CD4-positive, alpha-beta T cell (primary cell): ENCODE measurements at regions not wholly inside any gene's neighbourhood (a gene's known extent, or its start where the extent isn't known, plus 50 kb on each side); places are given as distances from the start of the nearest gene placed in this dataset.
"Not testable (repeated sequence)": the region's sequence is repeated elsewhere in the genome, so short reads cannot be mapped to it uniquely, and the experiment has no call there.

ENCODE experiments used
- ATAC-seq: fragments of 200-7000 bp; cut with Tn5 transposase; one replicate; pipeline ENCODE4 v1.10.0; 2022; ENCODE audit warnings: mild to moderate bottlenecking; ENCODE audit not compliant: poor library complexity
- CTCF ChIA-PET: fragments of 350-600 bp; sonication (Branson Sonifier 250); formaldehyde crosslinking; loops from one replicate; lab custom pipeline; 2021; ENCODE audit warnings: antibody characterized with exemption, inconsistent platforms; lab: Charles Lee
- POLR2A ChIA-PET: fragments of 350-600 bp; sonication (Branson Sonifier 250); formaldehyde crosslinking; loops from one replicate; lab custom pipeline; 2021; ENCODE audit warnings: antibody characterized with exemption, inconsistent platforms; lab: Charles Lee
- DNase-seq, 14 experiments: peaks; one replicate each; pipeline ENCODE4 v3.0.0-alpha.2; 2013 to 2020; ENCODE audit warnings: mixed read lengths in 2 of 14
- H3K27ac ChIP-seq, 2 donors: one replicate each; pipeline versions ENCODE4 v1.5.1 to v1.7.0; 2013; ENCODE audit warnings: low read length in 2 of 2, low read depth in 1 of 2, mild to moderate bottlenecking in 1 of 2
- H3K27me3 ChIP-seq, 2 experiments: 1 replicate in 1 of 2; 2 replicates in 1 of 2; pipeline versions ENCODE4 v1.6.1 to v1.7.0; 2013; ENCODE audit warnings: low read length in 2 of 2, control low read depth in 1 of 2, mild to moderate bottlenecking in 1 of 2, moderate library complexity in 1 of 2; ENCODE audit not compliant: insufficient read depth in 2 of 2, control insufficient read depth in 1 of 2
- H3K36me3 ChIP-seq: one replicate; pipeline ENCODE4 v1.6.1; 2013; ENCODE audit warnings: low read length, control low read depth; ENCODE audit not compliant: insufficient read depth
- H3K4me1 ChIP-seq: one replicate; pipeline ENCODE4 v1.6.1; 2013; ENCODE audit warnings: low read length, control low read depth; ENCODE audit not compliant: insufficient read depth
- H3K4me3 ChIP-seq: one replicate; pipeline ENCODE4 v1.5.1; 2013; ENCODE audit warnings: mild to moderate bottlenecking, low read length, moderate library complexity
- H3K9me3 ChIP-seq, 2 experiments: 1 replicate in 1 of 2; 2 replicates in 1 of 2; pipeline versions ENCODE4 v1.6.1 to v1.7.0; 2013; ENCODE audit warnings: low read length in 2 of 2, mild to moderate bottlenecking in 2 of 2, control low read depth in 1 of 2, moderate library complexity in 1 of 2; ENCODE audit not compliant: control insufficient read depth in 1 of 2, insufficient read depth in 1 of 2
- H3K27ac Mint-ChIP-seq: one replicate; pipeline ENCODE4 v1.8.0; 2020; ENCODE audit warnings: mixed read lengths
- H3K27me3 Mint-ChIP-seq: one replicate; pipeline ENCODE4 v1.8.0; 2021; ENCODE audit warnings: mixed read lengths
- H3K36me3 Mint-ChIP-seq: one replicate; pipeline ENCODE4 v1.8.0; 2021; ENCODE audit warnings: low read depth, mixed read lengths
- H3K4me1 Mint-ChIP-seq: one replicate; pipeline ENCODE4 v1.8.0; 2021; ENCODE audit warnings: low read depth, mixed read lengths
- H3K4me3 Mint-ChIP-seq: one replicate; pipeline ENCODE4 v1.8.0; 2020; ENCODE audit warnings: mild to moderate bottlenecking, mixed read lengths
- H3K9me3 Mint-ChIP-seq: one replicate; pipeline ENCODE4 v1.8.0; 2020; ENCODE audit warnings: mixed read lengths
- intact Hi-C, 2 experiments: fragments of 100-400 bp; cut with DNase I in 1 of 2; cut with micrococcal nuclease in 1 of 2; formaldehyde crosslinking; loops; one replicate each; pipeline versions ENCODE4 v1.15.1 to v1.9.0; 2023 to 2025; cut with DNase I, micrococcal nuclease

- H3K27ac ChIP-seq, H3K36me3 ChIP-seq, H3K4me1 Mint-ChIP-seq, H3K27me3 Mint-ChIP-seq, H3K4me3 ChIP-seq, ATAC-seq, DNase-seq, H3K4me1 ChIP-seq, POLR2A ChIA-PET, H3K27me3 ChIP-seq, H3K27ac Mint-ChIP-seq, CTCF ChIA-PET, H3K4me3 Mint-ChIP-seq, intact Hi-C loops: not testable (repeated sequence)
- peaks cover 34% of the 10 kb centered on the region for H3K9me3 Mint-ChIP-seq
- H3K36me3 Mint-ChIP-seq, result peaks cover 15% of the 10 kb centered on the region
- H3K9me3 ChIP-seq, result peaks cover 15 to 22% of the 10 kb centered on the region in 2 experiments
These were observed 4761.7 kb upstream of the OR11H1 start for GRCh38 chr22:10766320-10766719.

- intact Hi-C loops, H3K4me3 Mint-ChIP-seq, H3K27me3 ChIP-seq, H3K36me3 Mint-ChIP-seq, H3K36me3 ChIP-seq, H3K27ac Mint-ChIP-seq, CTCF ChIA-PET, DNase-seq, H3K4me1 ChIP-seq, H3K4me3 ChIP-seq, H3K27me3 Mint-ChIP-seq, POLR2A ChIA-PET, H3K4me1 Mint-ChIP-seq, ATAC-seq, H3K27ac ChIP-seq: not testable (repeated sequence)
- H3K9me3 ChIP-seq, result peaks cover 18 to 27% of the 10 kb centered on the region in 2 experiments
- H3K9me3 Mint-ChIP-seq, result peaks cover 27% of the 10 kb centered on the region
These were observed 4759.1 kb upstream of the OR11H1 start for GRCh38 chr22:10768875-10769274.

GRCh38 chr22:10771744-10772143 lies 4756.2 kb upstream of the OR11H1 start:
- H3K36me3 Mint-ChIP-seq, intact Hi-C loops, DNase-seq, H3K4me3 Mint-ChIP-seq, POLR2A ChIA-PET, H3K27ac ChIP-seq, H3K4me3 ChIP-seq, H3K36me3 ChIP-seq, ATAC-seq, H3K27me3 ChIP-seq, H3K4me1 ChIP-seq, H3K27me3 Mint-ChIP-seq, H3K4me1 Mint-ChIP-seq, CTCF ChIA-PET, H3K27ac Mint-ChIP-seq: not testable (repeated sequence)
- H3K9me3 Mint-ChIP-seq, result peaks cover 28% of the 10 kb centered on the region
- H3K9me3 ChIP-seq, result peaks cover 28 to 42% of the 10 kb centered on the region in 2 experiments

- H3K27ac ChIP-seq, H3K27me3 Mint-ChIP-seq, ATAC-seq, H3K4me1 ChIP-seq, intact Hi-C loops, H3K4me3 ChIP-seq, DNase-seq, H3K4me3 Mint-ChIP-seq, H3K4me1 Mint-ChIP-seq, H3K36me3 ChIP-seq, H3K27me3 ChIP-seq, CTCF ChIA-PET, H3K36me3 Mint-ChIP-seq, H3K27ac Mint-ChIP-seq, POLR2A ChIA-PET: not testable (repeated sequence)
- peaks cover 30 to 44% of the 10 kb centered on the region in 2 experiments for H3K9me3 ChIP-seq
- peaks cover 28% of the 10 kb centered on the region for H3K9me3 Mint-ChIP-seq
These were observed 4754.7 kb upstream of the OR11H1 start for GRCh38 chr22:10773341-10773740.

GRCh38 chr22:10775601-10776357 lies 4752.2 kb upstream of the OR11H1 start:
- peaks cover 45 to 49% of the 10 kb centered on the region in 2 experiments for H3K9me3 ChIP-seq
- H3K4me3 ChIP-seq, H3K36me3 ChIP-seq, H3K27me3 ChIP-seq, DNase-seq, H3K27ac ChIP-seq, ATAC-seq, H3K4me1 ChIP-seq, intact Hi-C loops, CTCF ChIA-PET, H3K27me3 Mint-ChIP-seq, H3K27ac Mint-ChIP-seq, H3K4me3 Mint-ChIP-seq, H3K4me1 Mint-ChIP-seq, POLR2A ChIA-PET, H3K36me3 Mint-ChIP-seq: not testable (repeated sequence)
- H3K9me3 Mint-ChIP-seq, result peaks cover 29% of the 10 kb centered on the region

- H3K27ac ChIP-seq, H3K4me3 Mint-ChIP-seq, H3K36me3 ChIP-seq, H3K27me3 Mint-ChIP-seq, DNase-seq, H3K27me3 ChIP-seq, H3K27ac Mint-ChIP-seq, H3K4me3 ChIP-seq, H3K36me3 Mint-ChIP-seq, CTCF ChIA-PET, H3K4me1 Mint-ChIP-seq, intact Hi-C loops, H3K4me1 ChIP-seq, ATAC-seq, POLR2A ChIA-PET: not testable (repeated sequence)
- peaks cover 29% of the 10 kb centered on the region for H3K9me3 Mint-ChIP-seq
- H3K9me3 ChIP-seq, result peaks cover 49 to 55% of the 10 kb centered on the region in 2 experiments
These were observed 4751.6 kb upstream of the OR11H1 start for GRCh38 chr22:10776358-10776729.

- DNase-seq, ATAC-seq, H3K27ac Mint-ChIP-seq, H3K27me3 Mint-ChIP-seq, H3K27me3 ChIP-seq, H3K4me1 ChIP-seq, H3K4me3 ChIP-seq, H3K36me3 ChIP-seq, CTCF ChIA-PET, H3K4me1 Mint-ChIP-seq, intact Hi-C loops, H3K4me3 Mint-ChIP-seq, H3K36me3 Mint-ChIP-seq, POLR2A ChIA-PET, H3K27ac ChIP-seq: not testable (repeated sequence)
- peaks cover 56 to 60% of the 10 kb centered on the region in 2 experiments for H3K9me3 ChIP-seq
- H3K9me3 Mint-ChIP-seq, result peaks cover 32% of the 10 kb centered on the region
These were observed 4750.3 kb upstream of the OR11H1 start for GRCh38 chr22:10777733-10778132.
